ENCODE measurements at regions not wholly inside any gene's neighbourhood (a gene's known extent, or its start where the extent isn't known, plus 50 kb on each side); places are given as distances from the start of the nearest gene placed in this dataset. TPM values are rescaled to one million over a fixed set of nuclear protein-coding genes. Genes with fewer than 3 reads are reported as not detected.

GRCh38 chrY:26408671-26409328, 786.9 kb downstream of the CDY1 start:
- H3K36me3 ChIP-seq (replicated peaks in 1 of 2; ENCODE audit: control extremely low read depth in 1 of 2, control insufficient read depth in 1 of 2, extremely low read depth in 1 of 2, insufficient read depth in 2 of 2, low read length in 1 of 2): no peaks in the 10 kb centered on the region
- POLR2A ChIA-PET: no interaction called here
- peaks cover 0 to 14% (median 0%) of the 10 kb centered on the region in 3 donors for H3K9me3 ChIP-seq (ENCODE audit: control extremely low read depth in 1 of 3, control insufficient read depth in 2 of 3, insufficient read depth in 1 of 3, low read length in 2 of 3)
- CTCF ChIA-PET: no interaction called here
- H3K4me1 ChIP-seq (ENCODE audit: control insufficient read depth in 2 of 2, insufficient read depth in 2 of 2, low read length in 2 of 2): no peaks in the 10 kb centered on the region
- no peak overlapping the region for H3K4me3 Mint-ChIP-seq
- H3K79me2 ChIP-seq (ENCODE audit: control insufficient read depth, insufficient read depth, low read length): no peaks in the 10 kb centered on the region
- peak; percentile 1 for DNase-seq
- no peak overlapping the region for H3K27ac Mint-ChIP-seq
- intact Hi-C loops (cut with micrococcal nuclease): no loop called here
- no peaks in the 10 kb centered on the region for H3K27me3 ChIP-seq (replicated peaks in 1 of 4; ENCODE audit: control extremely low read depth in 1 of 4, control insufficient read depth in 3 of 4, insufficient read depth in 4 of 4, low read length in 3 of 4)
- H3K9ac ChIP-seq (ENCODE audit: low read length): no peak overlapping the region
- no peak overlapping the region for H3K4me3 ChIP-seq (ENCODE audit: control extremely low read depth in 1 of 5, extremely low read depth in 1 of 5, insufficient read depth in 1 of 5, low read depth in 2 of 5, low read length in 4 of 5)
- no peak for ATAC-seq (ENCODE audit: low read depth)
- no peaks in the 10 kb centered on the region for H3K27me3 Mint-ChIP-seq
- H3K4me2 ChIP-seq (replicated peaks; ENCODE audit: low read depth, low read length, poor library complexity, severe bottlenecking): no peak overlapping the region
- no peaks in the 10 kb centered on the region for H3K4me1 Mint-ChIP-seq
- no peak overlapping the region for H3K27ac ChIP-seq (ENCODE audit: low read length in 2 of 2)
- no peak for TF ChIP-seq EZH2 (IDR thresholded peaks at IDR 0.05; ENCODE audit: borderline replicate concordance, insufficient read depth, low read depth, low read length, poor library complexity, severe bottlenecking)
- TF ChIP-seq CTCF (IDR thresholded peaks at IDR 0.05): no peak
- H4K20me1 ChIP-seq (ENCODE audit: control insufficient read depth, insufficient read depth, low read length, poor library complexity, severe bottlenecking): no peaks in the 10 kb centered on the region
- H2AFZ ChIP-seq (ENCODE audit: insufficient read depth, low read depth, low read length, poor library complexity, severe bottlenecking): no peak overlapping the region
- 82% methylated on average over 31 of the region's 39 CpGs for WGBS (ENCODE audit: insufficient coverage)
- H3K9me3 Mint-ChIP-seq (ENCODE audit: insufficient read depth): peaks cover 3% of the 10 kb centered on the region

GRCh38 chrY:26409329-26409712, 787.4 kb downstream of the CDY1 start:
- no peaks in the 10 kb centered on the region for H3K79me2 ChIP-seq (ENCODE audit: control insufficient read depth, insufficient read depth, low read length)
- no peaks in the 10 kb centered on the region for H3K36me3 ChIP-seq (replicated peaks in 1 of 2; ENCODE audit: control extremely low read depth in 1 of 2, control insufficient read depth in 1 of 2, extremely low read depth in 1 of 2, insufficient read depth in 2 of 2, low read length in 1 of 2)
- Mint-ChIP-seq H3K27ac (no peak overlapping the region), H3K9me3 (ENCODE audit: insufficient read depth) (peaks cover 3% of the 10 kb centered on the region), H3K27me3 (no peaks in the 10 kb centered on the region), H3K4me1 (no peaks in the 10 kb centered on the region), H3K4me3 (no peak overlapping the region)
- 88% methylated on average over 26 of the region's 27 CpGs for WGBS (ENCODE audit: insufficient coverage)
- no peak overlapping the region for H3K4me2 ChIP-seq (replicated peaks; ENCODE audit: low read depth, low read length, poor library complexity, severe bottlenecking)
- ChIA-PET POLR2A (no interaction called here), CTCF (no interaction called here)
- no peaks in the 10 kb centered on the region for H3K4me1 ChIP-seq (ENCODE audit: control insufficient read depth in 2 of 2, insufficient read depth in 2 of 2, low read length in 2 of 2)
- no peak overlapping the region for H3K27ac ChIP-seq (ENCODE audit: low read length in 2 of 2)
- TF ChIP-seq EZH2 (IDR thresholded peaks at IDR 0.05; ENCODE audit: borderline replicate concordance, insufficient read depth, low read depth, low read length, poor library complexity, severe bottlenecking): no peak
- no peak for TF ChIP-seq CTCF (IDR thresholded peaks at IDR 0.05)
- intact Hi-C loops (cut with micrococcal nuclease): no loop called here
- no peak overlapping the region for H3K4me3 ChIP-seq (ENCODE audit: control extremely low read depth in 1 of 5, extremely low read depth in 1 of 5, insufficient read depth in 1 of 5, low read depth in 2 of 5, low read length in 4 of 5)
- DNase-seq (no peak), ATAC-seq (ENCODE audit: low read depth) (no peak)
- H2AFZ ChIP-seq (ENCODE audit: insufficient read depth, low read depth, low read length, poor library complexity, severe bottlenecking): no peak overlapping the region
- no peaks in the 10 kb centered on the region for H4K20me1 ChIP-seq (ENCODE audit: control insufficient read depth, insufficient read depth, low read length, poor library complexity, severe bottlenecking)
- H3K9ac ChIP-seq (ENCODE audit: low read length): no peak overlapping the region
- H3K27me3 ChIP-seq (replicated peaks in 1 of 4; ENCODE audit: control extremely low read depth in 1 of 4, control insufficient read depth in 3 of 4, insufficient read depth in 4 of 4, low read length in 3 of 4): no peaks in the 10 kb centered on the region
- H3K9me3 ChIP-seq (ENCODE audit: control extremely low read depth in 1 of 3, control insufficient read depth in 2 of 3, insufficient read depth in 1 of 3, low read length in 2 of 3): peaks cover 0 to 14% (median 0%) of the 10 kb centered on the region in 3 donors

Small RNAs in the stretch of these regions (small RNA-seq; reads per million reads assigned to genes)
- gene AC024067.1 (ENCODE audit: insufficient read length, low read depth, low replicate concordance) (not detected), gene RF00156 (ENCODE audit: insufficient read length, low read depth, low replicate concordance) (not detected), gene RNU6-1314P (ENCODE audit: insufficient read length, low read depth, low replicate concordance) (not detected)
